NCI-H774 (cell line): ENCODE measurements at regions not wholly inside any gene's neighbourhood (a gene's known extent, or its start where the extent isn't known, plus 50 kb on each side); places are given as distances from the start of the nearest gene placed in this dataset.
"Not testable (repeated sequence)": the region's sequence is repeated elsewhere in the genome, so short reads cannot be mapped to it uniquely, and the experiment has no call there.

Experiments
- DNase-seq: peaks from one replicate; lab custom pipeline; 2025; lab: John Stamatoyannopoulos, UW

DNA sequence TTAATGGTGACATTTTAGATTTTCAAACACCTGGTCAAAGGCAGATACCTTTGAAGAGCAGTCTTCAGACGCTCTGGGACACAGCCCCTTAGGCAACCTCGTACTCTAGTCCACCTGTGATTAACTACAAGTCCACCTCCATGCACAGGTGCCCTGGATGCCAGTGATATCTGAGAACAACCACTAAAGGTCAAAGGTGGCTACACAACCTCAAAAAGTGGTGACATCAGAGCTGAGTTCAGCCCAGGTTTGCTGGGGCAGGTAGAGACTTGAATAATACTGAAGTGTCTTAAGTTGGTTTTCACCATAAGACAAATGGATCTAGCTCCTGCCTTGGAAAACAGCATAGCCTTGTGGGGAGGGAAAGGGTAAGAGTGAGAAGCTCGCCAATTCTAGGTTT lies 143.4 kb upstream of the ADO start:
- no peak for DNase-seq

DNA sequence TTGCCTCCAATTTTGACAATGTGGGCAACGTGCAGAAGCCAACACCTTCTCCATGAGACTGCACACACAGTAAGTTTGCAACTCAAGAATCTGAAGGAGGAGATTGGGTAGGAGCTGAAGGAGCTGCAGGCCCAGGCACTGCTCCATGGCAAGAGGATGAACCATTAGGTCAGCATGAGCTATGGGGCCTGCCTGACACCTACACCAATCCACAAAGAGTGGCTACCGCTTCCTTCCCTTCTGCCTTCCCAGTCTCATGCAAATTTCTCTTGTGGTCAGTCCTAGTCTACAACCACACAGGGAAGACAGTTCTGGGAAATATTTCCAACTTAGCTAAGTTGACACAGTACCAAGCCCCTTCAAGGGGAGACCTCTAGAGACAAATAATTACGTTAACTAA lies 142.0 kb upstream of the ADO start:
- DNase-seq: no peak

DNA sequence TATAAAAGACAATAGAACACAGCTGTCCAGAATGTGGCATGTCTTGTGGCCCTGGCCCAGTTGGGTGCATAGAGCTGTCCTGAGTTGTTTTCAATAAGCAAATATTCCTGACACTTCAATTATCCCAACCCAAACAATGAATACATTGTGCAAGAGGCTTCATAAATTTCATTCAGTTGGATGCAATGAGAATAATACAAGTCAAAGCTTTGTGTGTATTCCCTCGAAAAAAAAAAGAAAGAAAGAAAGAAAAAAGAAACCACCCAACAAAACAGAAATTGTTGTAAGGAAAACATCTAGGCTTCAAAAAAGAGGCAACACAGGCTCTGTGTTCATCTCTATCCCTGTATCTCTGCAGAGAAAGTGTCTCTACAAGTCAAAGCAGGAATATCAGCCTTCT lies 138.7 kb upstream of the ADO start:
- DNase-seq: no peak

DNA sequence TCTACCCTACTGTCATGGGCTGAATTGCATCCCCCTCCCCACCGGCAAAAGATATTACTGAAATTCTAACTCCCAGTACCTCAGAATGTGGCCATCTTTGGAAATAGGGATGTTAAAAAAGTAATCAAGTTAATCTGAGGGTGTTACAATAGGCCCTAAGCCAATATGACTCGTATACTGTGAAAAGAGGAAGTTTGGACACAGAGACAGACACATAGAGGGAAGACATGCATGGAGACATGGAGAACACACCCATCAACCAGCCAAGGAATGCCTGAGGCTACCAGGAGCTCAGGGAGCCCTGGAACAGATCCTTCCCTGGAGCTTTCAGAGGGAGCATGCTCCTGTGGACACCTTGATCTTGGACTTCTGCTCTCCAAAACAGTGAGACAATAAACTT lies 138.2 kb upstream of the ADO start:
- no peak for DNase-seq

DNA sequence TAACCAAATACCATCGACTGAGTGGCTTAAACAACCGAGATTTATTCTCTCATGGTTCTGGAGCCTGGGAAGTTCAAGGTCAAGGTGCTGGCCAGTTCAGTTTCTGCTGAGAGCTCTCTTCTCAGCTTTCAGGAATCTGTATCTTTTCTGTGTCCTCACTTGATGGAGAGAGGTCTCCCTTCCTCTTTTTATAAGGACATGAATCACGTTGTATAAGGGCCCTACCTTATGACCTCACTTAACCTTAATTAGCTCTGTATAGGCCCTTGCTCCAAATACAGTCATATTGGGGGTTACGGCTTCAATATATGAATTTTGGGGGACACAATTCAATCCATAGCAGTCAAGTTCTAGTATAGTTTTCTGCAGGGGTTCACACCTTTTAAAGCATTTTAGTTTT lies 135.2 kb upstream of the ADO start:
- no peak for DNase-seq

DNA sequence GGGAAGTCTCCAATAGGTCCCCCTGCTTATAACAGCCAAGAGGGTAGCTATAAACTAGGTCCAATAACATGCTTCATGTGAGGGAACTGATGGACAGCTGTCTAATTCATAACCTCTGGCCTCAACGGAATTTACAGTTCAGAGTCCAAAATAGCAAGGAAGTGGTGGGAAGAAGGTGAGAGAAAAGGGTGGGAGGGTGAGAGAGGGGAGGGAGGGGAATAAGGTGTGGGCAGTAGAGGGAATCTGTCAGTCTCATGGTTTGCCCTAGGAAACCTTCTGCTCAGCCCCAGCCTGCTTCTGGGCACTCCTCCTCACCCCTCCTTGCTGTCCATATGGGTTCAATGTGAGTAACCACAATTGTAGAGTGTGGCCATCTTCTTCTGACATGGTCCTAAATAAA lies 133.4 kb upstream of the ADO start:
- no peak for DNase-seq

DNA sequence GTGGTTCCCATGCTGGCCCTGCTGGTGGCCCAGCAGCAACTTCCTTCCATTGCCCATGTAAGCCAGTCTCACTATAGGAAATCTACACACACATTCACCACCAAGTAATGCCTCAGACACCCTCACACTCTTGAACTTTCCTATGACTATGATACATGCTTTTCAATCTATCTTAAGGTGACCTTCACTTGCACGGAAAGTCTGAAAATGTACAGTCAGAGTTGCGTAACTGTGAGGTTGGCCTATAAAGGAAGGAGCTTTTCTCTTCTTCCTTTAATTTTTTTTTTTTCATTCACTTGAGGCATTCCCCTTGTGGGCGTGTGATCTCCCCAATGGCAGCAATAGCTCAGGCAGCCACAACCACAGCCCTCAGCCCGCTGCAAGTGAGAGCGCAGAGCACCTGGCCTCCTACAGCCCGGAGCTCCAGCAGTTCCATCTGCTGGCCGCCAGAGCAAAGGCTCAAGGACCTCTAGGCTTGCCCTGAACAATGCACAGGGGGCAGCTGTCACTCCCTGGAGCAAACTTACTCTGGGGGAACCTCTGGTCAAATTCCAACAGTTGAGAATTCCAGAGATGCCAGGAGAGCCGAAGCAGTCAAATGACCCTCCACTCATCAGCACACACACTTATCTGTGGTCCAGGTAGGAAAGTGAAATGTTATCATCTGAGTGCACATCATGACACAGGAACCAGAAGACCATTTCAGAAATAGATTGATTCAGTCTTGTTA lies 123.1 kb upstream of the ADO start:
- DNase-seq: no peak

DNA sequence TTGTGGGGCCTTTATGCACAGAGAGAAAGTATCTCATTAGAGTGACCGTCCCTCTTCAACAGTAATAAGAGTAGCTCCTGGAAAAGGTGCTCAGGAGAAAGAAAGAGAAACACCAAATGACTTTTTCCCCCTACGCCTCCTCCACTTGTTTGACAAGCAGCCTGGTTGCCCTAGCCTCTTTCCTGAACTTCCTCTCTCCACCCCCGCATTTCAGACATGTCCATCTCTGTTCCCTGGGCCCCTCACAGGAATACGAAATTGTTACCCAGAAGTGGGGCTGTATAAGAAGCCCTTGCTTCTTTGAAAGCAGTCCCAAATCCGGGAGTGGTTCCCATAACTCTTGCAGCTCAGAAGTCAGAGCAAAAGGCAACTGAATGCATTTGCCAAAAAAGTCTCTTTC lies 119.6 kb upstream of the ADO start:
- no peak for DNase-seq

DNA sequence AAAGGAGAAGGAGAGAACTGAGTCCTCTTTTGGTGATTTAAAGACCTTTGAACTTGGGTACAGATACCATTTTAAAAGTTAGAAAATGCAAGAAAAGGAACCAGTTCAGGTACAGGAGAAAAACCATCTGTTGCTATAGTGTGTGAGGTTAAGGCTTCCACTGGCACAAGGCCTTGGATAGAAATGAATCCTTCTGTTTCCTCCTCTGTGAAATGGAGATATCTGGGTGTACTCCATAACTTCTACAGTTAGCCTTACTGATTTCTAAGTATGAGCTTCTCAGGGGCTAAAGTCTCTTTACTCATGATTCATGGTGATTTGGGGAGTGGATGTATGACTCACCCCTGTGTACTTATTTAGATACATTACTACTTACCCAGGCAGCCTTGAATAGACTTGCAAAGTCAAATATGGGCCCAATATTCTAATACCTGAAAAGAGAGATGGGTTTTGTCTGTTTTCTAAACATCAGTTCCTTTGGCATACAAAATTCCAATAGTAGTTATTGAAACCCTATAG lies 117.2 kb upstream of the ADO start:
- no peak for DNase-seq

DNA sequence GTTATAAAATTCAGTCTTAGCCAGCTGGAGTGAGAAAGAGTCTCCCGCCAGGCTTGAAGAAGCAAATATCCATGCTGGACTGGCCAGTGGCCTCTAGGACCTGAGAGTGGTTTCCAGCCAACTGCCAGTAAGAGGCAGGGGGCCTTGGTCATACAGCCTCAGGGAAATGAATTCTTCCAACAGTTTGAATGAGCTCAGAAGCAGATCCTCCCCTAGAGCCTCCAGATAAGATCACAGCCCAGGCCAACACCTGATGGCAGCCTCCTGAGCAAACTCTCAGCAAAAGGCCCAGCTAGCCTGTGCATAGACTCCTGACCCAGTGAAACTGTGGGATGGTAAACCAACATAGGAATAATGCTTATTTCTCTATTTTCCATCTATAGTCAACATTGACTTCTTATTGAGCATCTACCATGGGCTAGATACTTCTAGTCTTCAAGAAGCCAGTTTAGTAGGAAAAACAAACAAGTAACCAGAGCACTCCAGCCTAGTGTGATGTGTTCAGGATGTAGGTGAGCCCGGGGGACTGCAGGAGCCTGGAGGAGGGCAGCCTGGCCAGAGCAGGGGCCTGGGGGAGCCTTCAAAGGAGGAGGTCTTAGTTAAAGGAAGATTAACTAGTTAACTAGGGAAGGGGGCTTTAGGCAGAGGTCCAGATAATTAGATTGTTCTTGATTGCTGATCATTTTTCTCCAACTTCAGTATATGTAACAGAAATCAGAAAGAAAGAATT lies 115.4 kb upstream of the ADO start:
- DNase-seq: no peak

DNA sequence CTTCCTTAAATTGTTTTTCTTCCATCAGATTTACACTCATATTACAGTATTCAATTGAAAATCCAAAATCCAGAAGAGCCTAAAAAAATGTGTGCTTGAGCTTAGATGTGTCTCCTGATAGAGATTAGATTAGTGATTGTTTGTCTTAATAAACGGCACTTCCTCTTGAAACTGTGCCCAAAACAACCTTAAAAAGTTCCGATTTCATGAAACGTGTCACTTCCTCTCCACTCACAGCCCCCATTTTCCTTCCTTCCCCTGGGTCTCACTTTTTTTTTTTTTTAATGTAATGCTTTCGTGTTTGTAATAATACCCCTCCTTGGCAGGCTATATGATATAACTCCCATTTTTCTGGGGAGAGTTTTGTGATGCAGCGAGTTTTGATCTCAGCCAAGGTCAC lies 114.8 kb upstream of the ADO start:
- DNase-seq: no peak

DNA sequence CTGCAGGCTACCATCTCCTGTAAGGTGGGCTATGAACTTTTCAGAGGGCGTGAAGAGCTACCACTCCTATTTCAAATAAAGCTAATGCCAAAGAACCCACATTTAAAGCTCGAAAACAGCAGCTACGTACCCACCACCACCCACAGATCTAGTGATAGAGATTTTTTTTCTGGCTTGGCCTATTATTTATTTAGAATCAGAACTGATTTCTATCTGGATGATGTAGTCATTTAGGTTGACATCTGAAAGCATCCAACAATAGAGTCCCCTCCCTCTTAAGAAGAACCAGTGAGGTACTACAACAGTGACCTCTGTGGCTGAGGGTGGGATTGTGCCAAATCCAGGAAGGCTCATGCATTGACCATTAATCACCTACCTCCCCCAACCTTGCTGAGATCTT lies 113.8 kb upstream of the ADO start:
- DNase-seq: no peak

DNA sequence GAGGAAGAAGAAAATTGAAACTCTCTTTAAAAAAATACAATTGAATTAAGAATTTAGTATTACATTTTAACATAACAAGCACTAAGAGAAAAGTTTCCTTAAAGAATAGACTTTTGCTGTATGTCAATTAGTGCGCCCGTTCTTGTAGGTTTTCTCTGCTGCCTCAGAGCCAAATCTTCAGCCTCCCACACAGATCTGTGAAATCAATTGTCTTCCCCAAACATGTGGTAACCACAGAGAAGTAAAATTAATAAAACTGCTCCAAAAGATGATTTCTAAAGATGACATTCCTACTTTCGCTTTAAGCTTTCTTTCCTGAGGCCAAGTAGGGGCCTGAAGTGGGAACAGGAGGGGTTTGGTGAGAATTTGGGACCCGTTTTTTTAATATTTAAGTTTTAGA lies 113.2 kb upstream of the ADO start:
- DNase-seq: no peak

DNA sequence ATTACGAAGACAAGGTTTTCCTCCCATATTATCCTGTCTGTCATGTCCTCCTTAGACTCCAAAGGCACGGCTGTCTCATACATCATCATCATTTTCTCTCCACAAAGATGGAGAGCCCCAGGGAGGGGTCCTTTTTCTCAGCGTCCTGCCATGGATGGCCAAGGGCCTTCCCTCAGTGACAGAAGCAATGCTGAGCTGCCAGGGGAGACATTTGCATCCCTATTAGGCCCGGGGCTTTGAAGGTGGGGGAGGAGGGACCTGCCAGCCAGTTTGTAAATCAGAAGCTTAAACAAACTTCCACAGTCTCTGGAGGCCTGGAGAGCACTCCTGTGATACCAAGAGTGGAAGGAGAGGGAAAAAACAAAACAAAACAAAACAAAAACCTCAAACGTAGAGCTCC lies 112.4 kb upstream of the ADO start:
- DNase-seq: no peak

DNA sequence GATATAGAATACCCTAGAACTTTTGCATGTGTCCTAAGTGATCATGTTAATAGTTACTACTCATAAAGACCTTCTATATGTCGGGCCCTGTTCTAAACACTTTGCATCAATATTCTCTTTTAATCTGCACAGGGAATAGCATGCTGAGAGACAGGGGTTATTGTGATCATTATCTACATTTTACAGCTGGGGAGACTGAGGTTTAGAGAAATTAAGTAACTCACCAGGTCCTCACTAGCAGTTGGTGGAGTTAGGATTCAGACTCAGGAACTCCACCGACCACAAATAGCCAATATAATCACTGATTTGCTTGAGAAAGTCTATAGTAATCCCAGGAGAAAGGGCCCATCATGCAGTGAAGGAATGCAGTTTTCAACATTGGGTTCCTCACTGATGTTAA lies 111.2 kb upstream of the ADO start:
- no peak for DNase-seq

DNA sequence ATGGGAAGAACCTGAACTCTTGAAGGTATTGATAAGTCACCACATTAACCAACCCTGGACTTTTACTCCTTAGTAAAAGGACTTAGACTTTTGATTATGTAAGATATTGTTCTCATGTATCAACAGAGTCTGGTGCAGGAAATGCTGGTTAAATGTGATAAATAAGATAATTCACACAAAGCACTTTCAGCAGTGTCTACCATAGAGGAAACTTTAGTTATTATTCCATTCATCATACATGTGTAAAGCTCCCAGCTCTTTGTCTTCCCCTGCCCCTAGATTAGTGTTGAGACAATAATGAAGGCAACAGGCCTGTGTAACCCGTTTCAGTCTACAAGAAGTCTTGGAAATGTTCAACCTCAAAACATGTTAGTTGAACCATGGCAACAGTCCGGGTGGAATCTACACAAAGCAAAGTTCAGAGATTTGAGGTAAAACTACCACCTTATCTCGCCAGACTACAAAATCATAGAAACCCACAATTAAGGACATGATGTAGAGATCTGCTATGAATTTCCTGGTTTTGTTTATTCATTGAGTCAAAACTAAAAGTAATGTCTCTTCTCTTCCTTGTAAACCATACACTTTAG lies 109.9 kb upstream of the ADO start:
- DNase-seq: no peak

DNA sequence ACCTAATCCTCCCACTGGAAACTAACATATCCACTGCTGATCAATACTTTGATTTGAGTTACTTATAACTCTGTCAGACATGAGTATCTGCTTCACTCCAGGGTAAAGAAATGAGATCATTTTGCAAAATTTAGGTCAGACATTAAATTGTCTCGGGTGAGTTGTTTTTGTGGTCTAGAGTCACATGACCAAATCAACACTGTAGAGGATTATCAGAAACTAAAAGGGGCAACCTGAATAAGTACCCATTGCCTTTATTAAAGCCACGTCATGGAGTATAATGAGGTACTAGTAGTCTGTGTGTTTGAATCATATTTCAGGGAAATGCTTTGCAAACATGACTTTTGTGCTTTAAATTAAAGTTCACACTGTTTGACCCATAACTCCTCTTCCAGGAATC lies 107.7 kb upstream of the ADO start:
- DNase-seq: no peak

DNA sequence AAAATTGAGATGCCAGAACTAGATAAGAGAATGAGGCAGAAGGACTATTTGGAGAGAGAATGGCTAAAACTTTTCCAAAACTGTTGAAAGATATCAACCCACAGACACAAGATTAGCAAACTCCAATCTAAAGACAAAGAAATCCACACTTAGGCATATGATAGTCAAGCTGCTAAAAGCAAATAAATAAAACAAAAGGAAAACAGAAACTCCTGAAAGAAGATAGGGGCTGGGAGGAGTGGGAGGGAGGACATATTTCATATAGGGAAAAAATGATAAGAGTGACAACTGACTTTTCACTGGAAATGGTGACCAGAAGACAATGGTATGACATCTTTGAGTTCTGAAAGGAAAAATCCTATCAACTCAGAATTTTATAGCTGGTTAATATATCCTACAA lies 105.4 kb upstream of the ADO start:
- no peak for DNase-seq

DNA sequence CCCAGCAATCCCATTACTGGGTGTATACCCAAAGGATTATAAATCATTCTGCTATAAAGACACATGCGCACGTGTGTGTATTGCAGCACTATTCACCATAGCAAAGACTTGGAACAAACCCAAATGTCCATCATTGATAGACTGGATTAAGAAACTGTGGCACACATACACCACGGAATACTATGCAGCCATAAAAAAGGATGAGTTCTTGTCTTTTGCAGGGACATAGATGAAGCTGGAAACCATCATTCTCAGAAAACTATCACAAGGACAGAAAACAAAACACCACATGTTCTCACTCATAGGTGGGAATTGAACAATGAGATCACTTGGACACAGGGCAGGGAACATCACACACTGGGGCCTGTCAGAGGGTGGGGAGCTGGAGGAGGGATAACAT lies 100.4 kb upstream of the ADO start:
- not testable (repeated sequence) for DNase-seq

DNA sequence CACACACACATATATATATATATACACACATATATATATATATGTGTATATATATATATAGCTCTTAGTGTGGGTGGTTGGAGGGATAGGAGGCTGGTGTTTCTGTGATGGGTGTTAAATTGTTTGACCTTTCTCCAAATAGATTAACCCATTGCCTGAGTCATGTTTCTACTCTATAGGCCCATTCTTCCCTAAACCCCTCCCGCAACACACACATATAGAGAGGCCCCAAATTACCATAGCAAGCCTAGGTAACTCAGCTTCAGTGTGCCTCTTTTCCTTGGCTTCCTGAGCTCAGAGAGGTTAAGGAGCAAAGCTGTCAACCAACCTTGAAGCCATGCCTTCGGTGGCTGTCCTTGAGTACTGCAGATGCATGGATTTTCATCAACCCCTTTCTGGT lies 98.7 kb upstream of the ADO start:
- DNase-seq: no peak

DNA sequence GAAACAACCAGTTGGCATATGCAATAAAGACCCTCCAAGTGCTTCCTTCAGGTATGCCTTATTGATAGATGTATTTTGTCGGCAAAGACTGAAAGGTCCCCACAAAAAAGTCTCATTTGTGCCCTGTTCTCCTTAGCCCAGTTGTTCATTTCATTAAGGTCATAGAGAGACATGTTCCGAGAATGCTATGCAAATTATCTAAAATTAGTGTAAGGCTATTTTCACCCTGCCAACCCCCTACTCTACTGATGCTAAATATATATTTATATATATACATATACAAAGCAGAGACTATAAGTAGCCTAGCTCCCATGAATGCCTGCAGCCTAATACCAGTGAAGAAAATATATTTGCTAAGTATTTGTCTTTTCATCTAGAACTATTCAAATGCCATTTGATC lies 96.7 kb upstream of the ADO start:
- no peak for DNase-seq

DNA sequence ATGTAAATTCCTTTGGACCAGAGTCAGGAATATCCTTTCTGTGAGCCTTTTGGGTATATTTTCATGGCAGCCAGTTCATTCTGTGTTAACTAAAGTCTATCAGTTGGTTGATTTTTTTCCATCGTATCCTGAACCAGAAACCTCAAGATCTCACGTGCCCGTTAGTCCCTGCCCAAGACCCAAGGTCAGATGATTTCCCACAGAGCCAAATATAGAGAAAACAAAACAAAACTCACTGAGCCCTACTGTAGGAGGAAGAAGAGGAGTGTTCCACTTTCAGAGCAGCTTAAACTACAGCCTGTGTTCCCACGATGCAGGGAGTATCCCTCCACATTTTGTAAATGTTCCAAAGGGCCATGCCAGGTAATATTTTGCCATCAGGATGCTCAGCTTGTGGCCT lies 96.0 kb upstream of the ADO start:
- DNase-seq: no peak

DNA sequence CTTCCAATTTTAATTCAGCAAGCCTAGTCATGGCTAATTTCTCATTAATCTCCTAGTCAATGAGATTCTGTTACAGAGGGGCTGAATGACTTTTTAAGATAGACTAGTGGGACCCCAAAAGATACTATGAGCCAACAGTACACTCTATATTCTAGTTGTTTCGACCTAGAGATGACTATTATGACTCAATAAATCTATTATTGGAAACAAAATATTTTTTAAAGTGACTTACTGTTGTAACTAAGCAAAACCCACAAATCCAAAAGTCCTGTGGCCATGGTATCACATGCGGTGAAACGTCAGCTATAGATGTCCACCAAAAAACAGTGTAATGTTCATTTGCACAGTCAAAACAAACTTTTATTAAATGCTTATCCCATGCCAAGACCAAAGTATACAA lies 95.3 kb upstream of the ADO start:
- no peak for DNase-seq

DNA sequence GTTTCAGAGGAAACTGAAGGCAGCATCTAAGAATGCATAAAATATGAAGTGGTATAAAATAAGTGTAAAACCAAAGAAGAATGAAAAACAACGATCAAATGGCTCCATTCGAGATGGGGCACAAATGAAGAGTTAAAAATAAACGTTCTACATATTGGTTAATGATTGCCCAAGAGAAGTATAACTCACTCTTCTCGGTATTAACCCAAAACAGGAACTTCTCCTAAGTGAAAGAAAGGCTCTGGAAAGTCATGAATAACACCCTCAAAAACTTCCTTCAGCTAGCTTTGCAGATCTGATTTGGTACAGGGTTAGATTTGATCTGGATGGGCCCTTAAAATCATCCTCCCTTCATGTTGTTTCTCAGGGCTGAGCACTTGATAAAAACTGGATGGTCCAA lies 94.3 kb upstream of the ADO start:
- no peak for DNase-seq
